GM19463 (cell line): ENCODE measurements at regions not wholly inside any gene's neighbourhood (a gene's known extent, or its start where the extent isn't known, plus 50 kb on each side); places are given as distances from the start of the nearest gene placed in this dataset.
A peak's percentile ranks its signal among the peaks of the same experiment; 100 is the strongest.
"Not testable (repeated sequence)": the region's sequence is repeated elsewhere in the genome, so short reads cannot be mapped to it uniquely, and the experiment has no call there.

Experiments used
- ATAC-seq: cut with Tn5 transposase; IDR thresholded peaks from one replicate; pipeline ENCODE4 v1.9.1; 2021; ENCODE audit warnings: mild to moderate bottlenecking, moderate library complexity; ENCODE audit not compliant: unreplicated experiment

- ATAC-seq = peak; percentile 98
Observed at GRCh38 chr2:226300196-226300886, 499.3 kb downstream of the IRS1 start.

- no peak for ATAC-seq
Observed at GRCh38 chr2:226299771-226300170, 499.8 kb downstream of the IRS1 start.

GRCh38 chr2:226295681-226296080 lies 503.9 kb downstream of the IRS1 start:
- no peak for ATAC-seq

- ATAC-seq = no peak
Observed at GRCh38 chr2:226295123-226295522, 504.5 kb downstream of the IRS1 start.

GRCh38 chr2:226291281-226291680 lies 508.3 kb downstream of the IRS1 start:
- ATAC-seq = not testable (repeated sequence)

GRCh38 chr2:226286916-226287315 lies 512.7 kb downstream of the IRS1 start:
- no peak for ATAC-seq

- ATAC-seq = no peak
Observed at GRCh38 chr2:226283796-226284195, 515.8 kb downstream of the IRS1 start.

GRCh38 chr2:226282151-226282550 lies 517.5 kb downstream of the IRS1 start:
- no peak for ATAC-seq

GRCh38 chr2:226280136-226280535 lies 519.5 kb downstream of the IRS1 start:
- ATAC-seq = not testable (repeated sequence)

GRCh38 chr2:226275215-226275614 lies 524.4 kb downstream of the IRS1 start:
- ATAC-seq = no peak

- ATAC-seq = no peak
Observed at GRCh38 chr2:226274143-226274542, 525.5 kb downstream of the IRS1 start.

GRCh38 chr2:226273440-226273839 lies 526.2 kb downstream of the IRS1 start:
- no peak for ATAC-seq

- ATAC-seq = no peak
Observed at GRCh38 chr2:226272435-226272834, 527.2 kb downstream of the IRS1 start.

GRCh38 chr2:226270285-226271058 lies 529.1 kb downstream of the IRS1 start:
- no peak for ATAC-seq

GRCh38 chr2:226267516-226268289 lies 531.9 kb downstream of the IRS1 start:
- ATAC-seq = no peak

GRCh38 chr2:226256709-226257376 lies 542.8 kb downstream of the IRS1 start:
- no peak for ATAC-seq

- no peak for ATAC-seq
Observed at GRCh38 chr2:226256237-226256636, 543.4 kb downstream of the IRS1 start.

GRCh38 chr2:226251661-226252060 lies 548.0 kb downstream of the IRS1 start:
- ATAC-seq = no peak

- no peak for ATAC-seq
Observed at GRCh38 chr2:226247289-226248275, 552.0 kb downstream of the IRS1 start.

GRCh38 chr2:226234187-226234586 lies 565.4 kb downstream of the IRS1 start:
- ATAC-seq = no peak
